ENCODE measurements at regions not wholly inside any gene's neighbourhood (a gene's known extent, or its start where the extent isn't known, plus 50 kb on each side); places are given as distances from the start of the nearest gene placed in this dataset.

DNA sequence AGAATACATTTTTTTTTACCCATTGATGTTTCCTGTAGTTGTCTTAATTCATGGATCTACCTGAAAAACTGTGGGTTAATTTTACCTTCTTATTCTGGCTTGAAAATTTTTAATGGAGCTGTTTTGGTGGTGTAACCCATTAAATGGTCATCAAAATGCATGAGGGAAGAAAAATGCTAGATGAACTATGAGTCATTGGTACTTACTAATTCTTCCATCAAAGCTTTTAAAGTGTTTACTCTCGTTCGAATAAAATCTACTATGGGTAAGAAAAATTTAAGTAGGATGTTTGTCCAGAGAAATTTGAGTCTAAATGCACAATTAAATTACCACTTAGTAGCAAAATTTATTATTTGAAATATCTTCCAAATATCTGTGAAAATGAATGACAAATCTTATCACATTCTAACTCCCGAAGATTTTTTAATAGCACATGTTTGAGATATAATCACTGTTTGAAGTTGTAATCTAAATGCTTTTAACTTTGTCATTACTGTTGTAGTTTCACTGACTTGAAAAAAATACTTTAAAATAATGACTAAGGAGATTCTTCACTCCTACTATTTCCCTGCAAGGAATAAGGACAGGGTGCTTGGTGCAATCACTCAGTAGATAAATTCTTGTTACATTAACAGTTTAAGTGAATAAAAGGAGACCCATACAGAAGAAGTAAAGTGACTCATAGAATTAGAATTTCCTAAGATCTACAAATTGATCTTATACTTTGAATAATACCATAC lies 437.7 kb downstream of the IRS2 start:
- TF ChIP-seq, protein P1, sequence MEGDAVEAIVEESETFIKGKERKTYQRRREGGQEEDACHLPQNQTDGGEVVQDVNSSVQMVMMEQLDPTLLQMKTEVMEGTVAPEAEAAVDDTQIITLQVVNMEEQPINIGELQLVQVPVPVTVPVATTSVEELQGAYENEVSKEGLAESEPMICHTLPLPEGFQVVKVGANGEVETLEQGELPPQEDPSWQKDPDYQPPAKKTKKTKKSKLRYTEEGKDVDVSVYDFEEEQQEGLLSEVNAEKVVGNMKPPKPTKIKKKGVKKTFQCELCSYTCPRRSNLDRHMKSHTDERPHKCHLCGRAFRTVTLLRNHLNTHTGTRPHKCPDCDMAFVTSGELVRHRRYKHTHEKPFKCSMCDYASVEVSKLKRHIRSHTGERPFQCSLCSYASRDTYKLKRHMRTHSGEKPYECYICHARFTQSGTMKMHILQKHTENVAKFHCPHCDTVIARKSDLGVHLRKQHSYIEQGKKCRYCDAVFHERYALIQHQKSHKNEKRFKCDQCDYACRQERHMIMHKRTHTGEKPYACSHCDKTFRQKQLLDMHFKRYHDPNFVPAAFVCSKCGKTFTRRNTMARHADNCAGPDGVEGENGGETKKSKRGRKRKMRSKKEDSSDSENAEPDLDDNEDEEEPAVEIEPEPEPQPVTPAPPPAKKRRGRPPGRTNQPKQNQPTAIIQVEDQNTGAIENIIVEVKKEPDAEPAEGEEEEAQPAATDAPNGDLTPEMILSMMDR (IDR thresholded peaks at IDR 0.05), result no peak
- TF ChIP-seq POLR2A (IDR thresholded peaks at IDR 0.05), result no peak
